Activated naive CD8-positive, alpha-beta T cell treated with anti-CD3 and anti-CD28 coated beads for 36 hours (primary cell): ENCODE measurements at regions not wholly inside any gene's neighbourhood (a gene's known extent, or its start where the extent isn't known, plus 50 kb on each side); places are given as distances from the start of the nearest gene placed in this dataset.

ENCODE experiments used
- DNase-seq: peaks from one replicate; pipeline ENCODE4 v3.0.0; 2021
- H3K27ac Mint-ChIP-seq: one replicate; pipeline ENCODE4 v1.8.0; 2022; ENCODE audit warnings: mild to moderate bottlenecking, moderate library complexity, mixed read lengths
- H3K27me3 Mint-ChIP-seq: one replicate; pipeline ENCODE4 v1.8.0; 2022; ENCODE audit warnings: mild to moderate bottlenecking, mixed read lengths
- H3K36me3 Mint-ChIP-seq: one replicate; pipeline ENCODE4 v1.8.0; 2021; ENCODE audit warnings: mild to moderate bottlenecking, mixed read lengths
- H3K4me1 Mint-ChIP-seq: one replicate; pipeline ENCODE4 v1.8.0; 2021; ENCODE audit warnings: mixed read lengths
- H3K4me3 Mint-ChIP-seq: one replicate; pipeline ENCODE4 v1.8.0; 2022; ENCODE audit warnings: mild to moderate bottlenecking, moderate library complexity, mixed read lengths
- H3K9me3 Mint-ChIP-seq: one replicate; pipeline ENCODE4 v1.8.0; 2022; ENCODE audit warnings: mixed read lengths

- Mint-ChIP-seq H3K36me3 (no peaks in the 10 kb centered on the region), H3K4me3 (no peak overlapping the region), H3K27ac (no peak overlapping the region), H3K4me1 (no peaks in the 10 kb centered on the region), H3K27me3 (peaks cover 22% of the 10 kb centered on the region), H3K9me3 (no peaks in the 10 kb centered on the region)
- DNase-seq, result no peak
Observed at GRCh38 chr12:69019910-69020309, 86.9 kb upstream of the CPM start.

GRCh38 chr12:69022674-69023073 lies 89.7 kb upstream of the CPM start:
- Mint-ChIP-seq H3K4me1 (no peaks in the 10 kb centered on the region), H3K27me3 (peaks cover 35% of the 10 kb centered on the region), H3K36me3 (no peaks in the 10 kb centered on the region), H3K4me3 (no peak overlapping the region), H3K9me3 (no peaks in the 10 kb centered on the region), H3K27ac (no peak overlapping the region)
- DNase-seq, result no peak

- DNase-seq, result no peak
- no peak overlapping the region for H3K4me3 Mint-ChIP-seq
- no peak overlapping the region for H3K27ac Mint-ChIP-seq
- no peaks in the 10 kb centered on the region for H3K4me1 Mint-ChIP-seq
- H3K36me3 Mint-ChIP-seq, result no peaks in the 10 kb centered on the region
- no peaks in the 10 kb centered on the region for H3K9me3 Mint-ChIP-seq
- peaks cover 32% of the 10 kb centered on the region for H3K27me3 Mint-ChIP-seq
Observed at GRCh38 chr12:69023840-69024239, 90.9 kb upstream of the CPM start.

- no peaks in the 10 kb centered on the region for H3K4me1 Mint-ChIP-seq
- no peak overlapping the region for H3K27ac Mint-ChIP-seq
- no peaks in the 10 kb centered on the region for H3K36me3 Mint-ChIP-seq
- H3K27me3 Mint-ChIP-seq, result peaks cover 31% of the 10 kb centered on the region
- no peak overlapping the region for H3K4me3 Mint-ChIP-seq
- no peaks in the 10 kb centered on the region for H3K9me3 Mint-ChIP-seq
- DNase-seq, result no peak
Observed at GRCh38 chr12:69024413-69024812, 91.4 kb upstream of the CPM start.

GRCh38 chr12:69024907-69025306 lies 91.9 kb upstream of the CPM start:
- DNase-seq, result no peak
- Mint-ChIP-seq H3K27ac (no peak overlapping the region), H3K27me3 (peaks cover 31% of the 10 kb centered on the region), H3K9me3 (no peaks in the 10 kb centered on the region), H3K4me1 (no peaks in the 10 kb centered on the region), H3K36me3 (no peaks in the 10 kb centered on the region), H3K4me3 (no peak overlapping the region)

GRCh38 chr12:69026336-69026735 lies 93.4 kb upstream of the CPM start:
- no peak overlapping the region for H3K4me3 Mint-ChIP-seq
- H3K27me3 Mint-ChIP-seq, result peaks cover 26% of the 10 kb centered on the region
- no peaks in the 10 kb centered on the region for H3K36me3 Mint-ChIP-seq
- DNase-seq, result no peak
- no peak overlapping the region for H3K27ac Mint-ChIP-seq
- H3K9me3 Mint-ChIP-seq, result no peaks in the 10 kb centered on the region
- H3K4me1 Mint-ChIP-seq, result no peaks in the 10 kb centered on the region

- DNase-seq, result no peak
- H3K27ac Mint-ChIP-seq, result no peak overlapping the region
- no peak overlapping the region for H3K4me3 Mint-ChIP-seq
- no peaks in the 10 kb centered on the region for H3K36me3 Mint-ChIP-seq
- H3K27me3 Mint-ChIP-seq, result peaks cover 26% of the 10 kb centered on the region
- H3K4me1 Mint-ChIP-seq, result no peaks in the 10 kb centered on the region
- no peaks in the 10 kb centered on the region for H3K9me3 Mint-ChIP-seq
Observed at GRCh38 chr12:69027411-69027881, 94.5 kb upstream of the CPM start.

GRCh38 chr12:69028941-69029729 lies 96.2 kb upstream of the CPM start:
- H3K4me3 Mint-ChIP-seq, result no peak overlapping the region
- no peaks in the 10 kb centered on the region for H3K9me3 Mint-ChIP-seq
- peaks cover 32% of the 10 kb centered on the region for H3K27me3 Mint-ChIP-seq
- no peaks in the 10 kb centered on the region for H3K36me3 Mint-ChIP-seq
- H3K4me1 Mint-ChIP-seq, result no peaks in the 10 kb centered on the region
- H3K27ac Mint-ChIP-seq, result no peak overlapping the region
- DNase-seq, result no peak

- Mint-ChIP-seq H3K27ac (no peak overlapping the region), H3K27me3 (peaks cover 23% of the 10 kb centered on the region)
Observed at GRCh38 chr12:69030321-69030720, 97.3 kb upstream of the CPM start.

GRCh38 chr12:69036533-69036932 lies 103.6 kb upstream of the CPM start:
- Mint-ChIP-seq H3K9me3 (no peaks in the 10 kb centered on the region), H3K27ac (no peak overlapping the region), H3K27me3 (peaks cover 6% of the 10 kb centered on the region), H3K4me3 (no peak overlapping the region), H3K36me3 (no peaks in the 10 kb centered on the region), H3K4me1 (no peaks in the 10 kb centered on the region)
- DNase-seq, result no peak

More at GRCh38 chr12:69030321-69030720, 97.3 kb upstream of the CPM start:
- Mint-ChIP-seq H3K4me3 (no peak overlapping the region), H3K9me3 (no peaks in the 10 kb centered on the region), H3K36me3 (no peaks in the 10 kb centered on the region), H3K4me1 (no peaks in the 10 kb centered on the region)
- no peak for DNase-seq

- Mint-ChIP-seq H3K4me1 (no peaks in the 10 kb centered on the region), H3K36me3 (no peaks in the 10 kb centered on the region), H3K4me3 (no peak overlapping the region), H3K9me3 (no peaks in the 10 kb centered on the region), H3K27me3 (peaks cover 6% of the 10 kb centered on the region), H3K27ac (no peak overlapping the region)
- no peak for DNase-seq
Observed at GRCh38 chr12:69036999-69037398, 104.0 kb upstream of the CPM start.

- Mint-ChIP-seq H3K4me3 (no peak overlapping the region), H3K27ac (no peak overlapping the region), H3K9me3 (no peaks in the 10 kb centered on the region), H3K36me3 (no peaks in the 10 kb centered on the region), H3K27me3 (peaks cover under 1% of the 10 kb centered on the region), H3K4me1 (peaks cover 1% of the 10 kb centered on the region)
- no peak for DNase-seq
Observed at GRCh38 chr12:69039911-69040310, 106.9 kb upstream of the CPM start.

GRCh38 chr12:69042557-69042956 lies 109.6 kb upstream of the CPM start:
- Mint-ChIP-seq H3K4me3 (no peak overlapping the region), H3K27me3 (peaks cover 12% of the 10 kb centered on the region), H3K36me3 (no peaks in the 10 kb centered on the region), H3K9me3 (no peaks in the 10 kb centered on the region), H3K27ac (no peak overlapping the region), H3K4me1 (peaks cover 3% of the 10 kb centered on the region)
- no peak for DNase-seq

- H3K36me3 Mint-ChIP-seq, result no peaks in the 10 kb centered on the region
- DNase-seq, result no peak
- H3K9me3 Mint-ChIP-seq, result no peaks in the 10 kb centered on the region
- no peak overlapping the region for H3K27ac Mint-ChIP-seq
- peaks cover 13% of the 10 kb centered on the region for H3K27me3 Mint-ChIP-seq
- H3K4me3 Mint-ChIP-seq, result no peak overlapping the region
- H3K4me1 Mint-ChIP-seq, result peaks cover 3% of the 10 kb centered on the region
Observed at GRCh38 chr12:69042970-69043369, 110.0 kb upstream of the CPM start.

GRCh38 chr12:69044887-69045286 lies 111.9 kb upstream of the CPM start:
- H3K27ac Mint-ChIP-seq, result no peak overlapping the region
- H3K9me3 Mint-ChIP-seq, result no peaks in the 10 kb centered on the region
- H3K27me3 Mint-ChIP-seq, result peaks cover 32% of the 10 kb centered on the region
- no peaks in the 10 kb centered on the region for H3K36me3 Mint-ChIP-seq
- H3K4me3 Mint-ChIP-seq, result no peak overlapping the region
- DNase-seq, result no peak
- peaks cover 3% of the 10 kb centered on the region for H3K4me1 Mint-ChIP-seq

GRCh38 chr12:69045430-69045829 lies 112.5 kb upstream of the CPM start:
- H3K27ac Mint-ChIP-seq, result no peak overlapping the region
- H3K4me1 Mint-ChIP-seq, result peaks cover 3% of the 10 kb centered on the region
- no peaks in the 10 kb centered on the region for H3K9me3 Mint-ChIP-seq
- no peak for DNase-seq
- no peak overlapping the region for H3K4me3 Mint-ChIP-seq
- H3K36me3 Mint-ChIP-seq, result no peaks in the 10 kb centered on the region
- peaks cover 37% of the 10 kb centered on the region for H3K27me3 Mint-ChIP-seq
